Fibroblast of skin of abdomen (primary cell): ENCODE measurements at regions not wholly inside any gene's neighbourhood (a gene's known extent, or its start where the extent isn't known, plus 50 kb on each side); places are given as distances from the start of the nearest gene placed in this dataset.

Experiments
- DNase-seq: peaks from one replicate; pipeline ENCODE4 v3.0.0-alpha.2; 2013

DNA sequence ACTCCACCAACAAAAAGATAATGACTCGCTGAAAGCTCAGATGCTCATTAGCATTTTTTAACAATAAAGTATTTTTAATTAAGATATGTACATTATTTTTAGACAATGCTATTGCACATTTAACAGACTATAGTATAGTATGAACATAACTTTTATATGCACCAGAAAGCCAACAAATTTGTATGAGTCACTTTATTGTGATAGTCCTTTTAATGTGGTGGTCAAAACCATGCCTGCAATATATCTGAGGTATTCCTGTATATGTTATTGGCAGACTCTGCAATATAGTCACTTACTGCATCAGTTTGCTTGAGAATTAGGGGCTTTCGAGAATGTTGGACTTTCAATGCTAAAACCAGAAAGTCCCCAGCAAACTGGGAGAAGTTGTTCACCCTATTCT, 51.7 kb upstream of the CCDC196 start:
- DNase-seq, result no peak

DNA sequence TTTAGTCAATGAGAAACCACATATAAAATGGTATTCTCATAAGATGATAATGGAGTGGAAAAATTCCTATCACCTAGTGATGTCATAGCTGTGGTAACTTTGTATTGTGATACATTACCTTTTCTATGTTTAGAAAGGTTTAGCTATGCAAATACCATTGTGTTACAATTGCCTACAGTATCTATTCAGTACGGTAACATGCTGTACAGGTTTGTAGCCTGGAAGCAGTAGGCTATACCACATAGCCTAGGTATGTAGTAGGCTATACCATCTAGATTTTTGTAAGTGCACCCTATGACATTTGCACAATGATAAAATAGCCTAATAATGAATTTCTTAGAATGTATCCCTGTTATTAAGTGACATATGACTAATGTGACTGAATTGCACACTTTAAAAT, 50.5 kb upstream of the CCDC196 start:
- DNase-seq, result no peak
